ENCODE measurements at regions not wholly inside any gene's neighbourhood (a gene's known extent, or its start where the extent isn't known, plus 50 kb on each side); places are given as distances from the start of the nearest gene placed in this dataset.

DNA sequence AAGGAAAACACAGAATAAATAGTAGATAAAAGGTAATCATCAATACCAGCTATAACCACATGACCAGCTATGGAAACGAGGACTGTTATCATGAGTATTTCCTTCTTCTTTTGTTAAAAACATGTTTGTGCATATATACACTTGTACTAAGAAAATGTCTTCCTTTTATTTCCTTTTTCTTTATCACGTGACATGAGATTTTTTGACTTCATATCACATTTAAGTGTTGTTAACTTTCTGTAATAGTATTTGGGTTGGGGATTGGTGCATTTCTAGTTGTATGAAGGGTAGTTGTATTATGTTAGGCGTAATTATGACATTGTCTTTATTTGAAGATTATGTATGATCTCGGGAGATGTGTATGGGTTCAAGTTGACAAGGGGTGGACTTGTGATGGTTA, 278.5 kb upstream of the ZNF385D start:
- TF ChIP-seq, protein P1, sequence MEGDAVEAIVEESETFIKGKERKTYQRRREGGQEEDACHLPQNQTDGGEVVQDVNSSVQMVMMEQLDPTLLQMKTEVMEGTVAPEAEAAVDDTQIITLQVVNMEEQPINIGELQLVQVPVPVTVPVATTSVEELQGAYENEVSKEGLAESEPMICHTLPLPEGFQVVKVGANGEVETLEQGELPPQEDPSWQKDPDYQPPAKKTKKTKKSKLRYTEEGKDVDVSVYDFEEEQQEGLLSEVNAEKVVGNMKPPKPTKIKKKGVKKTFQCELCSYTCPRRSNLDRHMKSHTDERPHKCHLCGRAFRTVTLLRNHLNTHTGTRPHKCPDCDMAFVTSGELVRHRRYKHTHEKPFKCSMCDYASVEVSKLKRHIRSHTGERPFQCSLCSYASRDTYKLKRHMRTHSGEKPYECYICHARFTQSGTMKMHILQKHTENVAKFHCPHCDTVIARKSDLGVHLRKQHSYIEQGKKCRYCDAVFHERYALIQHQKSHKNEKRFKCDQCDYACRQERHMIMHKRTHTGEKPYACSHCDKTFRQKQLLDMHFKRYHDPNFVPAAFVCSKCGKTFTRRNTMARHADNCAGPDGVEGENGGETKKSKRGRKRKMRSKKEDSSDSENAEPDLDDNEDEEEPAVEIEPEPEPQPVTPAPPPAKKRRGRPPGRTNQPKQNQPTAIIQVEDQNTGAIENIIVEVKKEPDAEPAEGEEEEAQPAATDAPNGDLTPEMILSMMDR (IDR thresholded peaks at IDR 0.05; ENCODE audit: insufficient read depth, low read depth, low read length, missing control alignments): no peak
- no peak for DNase-seq (ENCODE audit: low read depth)
- H3K4me3 ChIP-seq (ENCODE audit: low read depth, low read length): no peak overlapping the region

DNA sequence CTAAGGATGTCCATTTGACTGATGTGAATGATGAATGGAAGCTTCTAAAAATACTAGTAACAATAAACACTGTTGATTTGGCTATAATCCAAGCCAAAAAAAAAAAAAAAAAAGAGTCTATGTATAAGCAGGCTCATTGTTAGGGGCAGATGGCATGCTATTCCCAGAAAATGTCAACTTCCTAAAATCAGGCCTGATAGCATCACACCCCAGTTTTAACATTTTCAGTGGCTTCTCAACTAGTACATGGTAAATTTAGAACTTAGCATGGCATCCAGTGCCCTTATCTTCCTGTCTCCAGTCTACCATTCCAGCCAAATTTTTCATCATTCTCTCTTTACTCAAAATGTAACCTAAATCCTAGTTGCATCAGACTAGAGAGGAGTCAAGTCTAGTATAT, 288.2 kb upstream of the ZNF385D start:
- TF ChIP-seq, protein P1 (IDR thresholded peaks at IDR 0.05; ENCODE audit: insufficient read depth, low read depth, low read length, missing control alignments): no peak
- no peak for DNase-seq (ENCODE audit: low read depth)

DNA sequence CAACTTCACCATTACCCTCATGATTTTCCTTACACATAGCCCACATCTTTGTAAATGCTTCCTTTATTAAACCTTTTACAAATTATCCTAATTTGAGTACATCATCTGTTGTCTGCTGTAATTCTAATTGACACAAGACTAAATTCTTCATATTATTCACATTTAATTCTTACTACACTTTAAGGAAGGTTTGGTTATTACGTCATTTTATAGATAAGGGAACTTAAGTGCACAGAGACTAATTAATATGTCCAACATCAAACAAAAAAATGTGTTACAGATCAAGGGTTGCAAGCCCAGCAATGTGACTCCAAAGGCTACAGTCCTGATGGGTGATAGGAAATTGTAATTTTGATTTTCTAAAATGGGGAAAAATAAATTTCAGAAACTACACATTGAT, 289.1 kb upstream of the ZNF385D start:
- TF ChIP-seq, protein P1 (IDR thresholded peaks at IDR 0.05; ENCODE audit: insufficient read depth, low read depth, low read length, missing control alignments): no peak
- H3K4me3 ChIP-seq (ENCODE audit: low read depth, low read length): no peak overlapping the region
- no peak for DNase-seq (ENCODE audit: low read depth)

More for the DNA sequence above, 288.2 kb upstream of the ZNF385D start:
- no peak overlapping the region for H3K4me3 ChIP-seq (ENCODE audit: low read depth, low read length)

DNA sequence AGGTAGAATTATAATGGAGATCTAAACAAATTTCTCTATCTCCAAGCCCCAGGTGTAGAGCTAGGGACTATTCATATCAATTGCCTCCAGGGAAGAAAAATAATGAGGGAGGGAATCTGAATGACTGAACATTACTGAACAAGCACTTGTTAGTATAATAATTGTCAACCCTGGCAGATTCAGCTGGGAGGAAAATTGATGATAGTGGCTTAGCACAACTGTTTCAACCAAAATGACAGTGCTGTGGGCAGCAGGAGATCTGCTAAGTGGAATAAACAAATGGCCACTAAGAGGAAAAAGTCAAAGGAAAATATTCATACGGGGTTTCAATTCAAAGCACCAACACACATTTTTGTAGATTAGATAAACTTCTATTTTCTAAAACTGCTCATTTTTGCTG, 294.9 kb upstream of the ZNF385D start:
- no peak overlapping the region for H3K4me3 ChIP-seq (ENCODE audit: low read depth, low read length)
- TF ChIP-seq, protein P1 (IDR thresholded peaks at IDR 0.05; ENCODE audit: insufficient read depth, low read depth, low read length, missing control alignments): no peak
- DNase-seq (ENCODE audit: low read depth): no peak

DNA sequence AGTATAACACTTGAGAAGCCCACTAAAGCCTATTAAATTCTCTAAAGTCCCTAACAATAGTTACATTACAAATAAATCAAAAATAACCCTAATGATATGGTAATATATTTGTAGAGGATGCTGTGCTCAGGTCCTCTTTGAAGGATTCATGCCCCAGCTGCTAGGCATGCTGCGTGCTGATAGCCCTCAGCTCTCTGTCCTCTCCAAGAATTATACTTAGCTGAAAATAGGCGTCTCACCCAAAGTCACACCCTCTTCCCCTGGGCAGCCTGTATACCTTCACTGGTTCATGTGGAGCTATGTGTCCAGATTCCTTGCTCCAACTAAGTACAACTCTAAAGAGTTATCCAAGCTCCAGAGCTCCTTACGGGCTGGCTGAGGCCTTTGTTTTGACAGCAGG, 312.5 kb upstream of the ZNF385D start:
- no peak overlapping the region for H3K4me3 ChIP-seq (ENCODE audit: low read depth, low read length)
- DNase-seq (ENCODE audit: low read depth): no peak
- TF ChIP-seq, protein P1 (IDR thresholded peaks at IDR 0.05; ENCODE audit: insufficient read depth, low read depth, low read length, missing control alignments): no peak

DNA sequence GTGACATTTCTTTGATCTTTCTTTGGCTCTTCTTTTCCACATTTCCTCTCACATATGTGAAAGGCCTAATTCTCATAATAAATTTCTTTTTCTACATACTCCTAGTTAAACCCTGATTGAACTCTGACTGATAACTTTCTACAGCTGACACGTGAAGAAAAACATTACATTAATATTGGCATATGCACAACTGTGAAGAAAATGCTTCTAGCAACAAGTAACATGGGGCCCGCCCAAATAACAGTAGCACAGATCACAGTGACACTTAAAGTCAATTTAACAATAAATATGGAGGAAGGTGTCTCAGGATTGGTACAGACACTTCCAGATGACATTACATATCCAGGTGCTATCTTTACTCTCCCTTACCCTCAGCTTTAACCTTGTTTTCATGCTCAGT, 317.6 kb upstream of the ZNF385D start:
- TF ChIP-seq, protein P1 (IDR thresholded peaks at IDR 0.05; ENCODE audit: insufficient read depth, low read depth, low read length, missing control alignments): no peak
- H3K4me3 ChIP-seq (ENCODE audit: low read depth, low read length): no peak overlapping the region
- DNase-seq (ENCODE audit: low read depth): no peak

DNA sequence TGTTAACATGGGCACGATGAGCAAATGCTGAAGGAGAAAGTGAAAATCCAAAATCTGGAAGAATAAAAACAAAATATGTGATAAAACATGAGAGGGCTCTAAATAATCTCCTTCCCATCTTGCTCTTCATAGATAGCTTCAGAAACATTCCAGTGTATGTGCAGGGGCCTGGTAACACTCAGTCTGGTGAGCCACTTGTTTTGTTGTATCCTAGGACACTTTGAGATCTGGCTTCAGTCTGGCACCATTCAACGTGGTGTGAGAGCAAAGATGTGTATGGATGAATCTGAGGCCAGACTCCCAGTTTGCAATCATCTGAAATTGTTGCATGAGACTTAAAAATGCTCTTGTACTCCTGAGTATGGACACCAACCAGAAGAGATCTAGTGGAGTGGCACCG, 337.2 kb upstream of the ZNF385D start:
- DNase-seq (ENCODE audit: low read depth): no peak
- H3K4me3 ChIP-seq (ENCODE audit: low read depth, low read length): no peak overlapping the region
- TF ChIP-seq, protein P1 (IDR thresholded peaks at IDR 0.05; ENCODE audit: insufficient read depth, low read depth, low read length, missing control alignments): no peak
